Karpas-422 (cell line): ENCODE measurements at regions not wholly inside any gene's neighbourhood (a gene's known extent, or its start where the extent isn't known, plus 50 kb on each side); places are given as distances from the start of the nearest gene placed in this dataset.

Source experiments
- DNase-seq: peaks from one replicate; pipeline ENCODE4 v3.0.0-alpha.2; 2015
- H2AFZ ChIP-seq: fragments of 200-600 bp; sonication (generic); 2 replicates; pipeline ENCODE4 v1.6.1; 2014; ENCODE audit warnings: antibody characterized with exemption, low read length, mixed read lengths
- H3K27ac ChIP-seq: fragments of 200-600 bp; sonication (generic); 2 replicates; pipeline ENCODE4 v1.5.1; 2014; ENCODE audit warnings: mild to moderate bottlenecking, low read length, moderate library complexity
- H3K27me3 ChIP-seq: fragments of 200-600 bp; sonication (generic); 2 replicates; pipeline ENCODE4 v1.6.1; 2014; ENCODE audit warnings: low read length, mixed read lengths
- H3K36me3 ChIP-seq: fragments of 200-600 bp; sonication (generic); 2 replicates; pipeline ENCODE4 v1.6.1; 2014; ENCODE audit warnings: low read length, mixed read lengths; ENCODE audit not compliant: insufficient read depth
- H3K4me1 ChIP-seq: fragments of 200-600 bp; sonication (generic); 2 replicates; pipeline ENCODE4 v1.6.1; 2014; ENCODE audit warnings: mild to moderate bottlenecking, low read length, mixed read lengths
- H3K4me2 ChIP-seq: fragments of 200-600 bp; sonication (generic); 2 replicates; pipeline ENCODE4 v1.6.1; 2014; ENCODE audit warnings: low read length, low read depth, mild to moderate bottlenecking; ENCODE audit not compliant: poor library complexity, severe bottlenecking
- H3K4me3 ChIP-seq: fragments of 200-600 bp; sonication (generic); 2 replicates; pipeline ENCODE4 v1.5.1; 2014; ENCODE audit warnings: mild to moderate bottlenecking, antibody characterized with exemption, low read length, mixed read lengths
- H3K79me2 ChIP-seq: fragments of 200-600 bp; sonication (generic); 2 replicates; pipeline ENCODE4 v1.6.1; 2014; ENCODE audit warnings: mild to moderate bottlenecking, low read length, mixed read lengths
- H3K9ac ChIP-seq: fragments of 200-600 bp; sonication (generic); 2 replicates; pipeline ENCODE4 v1.6.0; 2014; ENCODE audit warnings: low read length
- H3K9me2 ChIP-seq: fragments of 200-600 bp; sonication (generic), shearing (Covaris generic); replicated peaks from 2 replicates; pipeline ENCODE4 v1.6.0; 2014; ENCODE audit warnings: mild to moderate bottlenecking, low read length, moderate library complexity; ENCODE audit not compliant: insufficient read depth
- H3K9me3 ChIP-seq: fragments of 300-700, 200-600 bp; sonication (generic); 2 replicates; pipeline ENCODE4 v1.6.1; 2014; ENCODE audit warnings: low read length, mixed read lengths
- H4K20me1 ChIP-seq: fragments of 200-600 bp; sonication (generic); 2 replicates; pipeline ENCODE4 v1.6.1; 2014; ENCODE audit warnings: mild to moderate bottlenecking, antibody characterized with exemption, low read length, low read depth; ENCODE audit not compliant: insufficient read depth

GRCh38 chr2:471560-471959, 183.7 kb upstream of the ALKAL2 start:
- Histone ChIP-seq H4K20me1 (no peaks in the 10 kb centered on the region), H3K4me1 (no peaks in the 10 kb centered on the region), H3K4me2 (no peak overlapping the region), H2AFZ (no peak overlapping the region), H3K79me2 (no peaks in the 10 kb centered on the region), H3K9ac (no peak overlapping the region), H3K27ac (no peak overlapping the region), H3K9me3 (peaks cover 5% of the 10 kb centered on the region; the same call in 1 of the 2 replicates), H3K4me3 (no peak overlapping the region), H3K36me3 (no peaks in the 10 kb centered on the region), H3K9me2 (no peaks in the 10 kb centered on the region), H3K27me3 (no peaks in the 10 kb centered on the region)
- DNase-seq = no peak

- H4K20me1 ChIP-seq = no peaks in the 10 kb centered on the region
- H3K4me1 ChIP-seq = peaks cover 13% of the 10 kb centered on the region
- no peaks in the 10 kb centered on the region for H3K9me2 ChIP-seq
- H3K4me2 ChIP-seq = no peak overlapping the region
- H2AFZ ChIP-seq = no peak overlapping the region
- DNase-seq = no peak
- H3K9me3 ChIP-seq = peaks cover 5% of the 10 kb centered on the region; the same call in 1 of the 2 replicates
- no peaks in the 10 kb centered on the region for H3K36me3 ChIP-seq
- H3K9ac ChIP-seq = no peak overlapping the region
- no peak overlapping the region for H3K27ac ChIP-seq
- no peak overlapping the region for H3K4me3 ChIP-seq
- no peaks in the 10 kb centered on the region for H3K79me2 ChIP-seq
- no peaks in the 10 kb centered on the region for H3K27me3 ChIP-seq
These were observed 181.6 kb upstream of the ALKAL2 start for GRCh38 chr2:469514-469913.

DNA sequence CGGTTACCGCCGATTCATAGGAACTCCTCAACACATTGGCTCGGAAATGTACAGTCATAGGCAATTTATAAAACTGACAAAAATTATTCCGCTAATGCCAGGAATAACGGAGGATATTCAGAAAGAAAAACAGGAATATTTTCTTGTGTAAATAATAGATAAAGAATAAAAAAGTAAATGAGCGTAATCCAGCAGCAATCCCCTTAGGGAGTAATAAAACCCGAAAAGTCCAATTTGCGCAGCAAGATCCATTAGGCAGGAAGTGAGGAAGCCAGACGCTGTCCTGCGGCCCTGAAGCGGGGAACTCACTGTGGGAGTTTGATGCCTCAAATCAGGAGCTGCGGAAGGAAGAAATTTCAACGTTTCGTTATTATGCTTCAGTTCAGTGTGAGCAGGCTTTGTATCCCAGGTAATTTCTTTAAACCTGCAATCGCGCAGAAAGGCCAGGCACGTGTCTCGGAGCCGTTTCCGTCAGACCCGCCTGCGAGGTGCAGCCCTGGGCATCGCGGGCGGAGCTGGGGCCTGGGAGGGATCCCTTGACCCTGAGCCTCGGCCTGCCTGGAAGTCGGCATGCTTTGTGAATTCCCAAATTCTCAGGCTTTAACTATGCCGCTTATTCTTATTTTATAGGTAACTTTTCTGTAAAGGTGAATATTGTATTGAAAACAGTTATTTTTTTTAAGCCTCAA, 180.9 kb upstream of the ALKAL2 start:
- Histone ChIP-seq H3K79me2 (no peaks in the 10 kb centered on the region), H3K27ac (no peak overlapping the region), H3K9me2 (no peaks in the 10 kb centered on the region), H4K20me1 (no peaks in the 10 kb centered on the region), H3K36me3 (no peaks in the 10 kb centered on the region), H3K9me3 (peaks cover 5% of the 10 kb centered on the region; the same call in 1 of the 2 replicates), H3K4me1 (peaks cover 14% of the 10 kb centered on the region), H3K9ac (no peak overlapping the region), H3K4me2 (no peak overlapping the region), H3K27me3 (no peaks in the 10 kb centered on the region), H2AFZ (no peak overlapping the region), H3K4me3 (no peak overlapping the region)
- no peak for DNase-seq

DNA sequence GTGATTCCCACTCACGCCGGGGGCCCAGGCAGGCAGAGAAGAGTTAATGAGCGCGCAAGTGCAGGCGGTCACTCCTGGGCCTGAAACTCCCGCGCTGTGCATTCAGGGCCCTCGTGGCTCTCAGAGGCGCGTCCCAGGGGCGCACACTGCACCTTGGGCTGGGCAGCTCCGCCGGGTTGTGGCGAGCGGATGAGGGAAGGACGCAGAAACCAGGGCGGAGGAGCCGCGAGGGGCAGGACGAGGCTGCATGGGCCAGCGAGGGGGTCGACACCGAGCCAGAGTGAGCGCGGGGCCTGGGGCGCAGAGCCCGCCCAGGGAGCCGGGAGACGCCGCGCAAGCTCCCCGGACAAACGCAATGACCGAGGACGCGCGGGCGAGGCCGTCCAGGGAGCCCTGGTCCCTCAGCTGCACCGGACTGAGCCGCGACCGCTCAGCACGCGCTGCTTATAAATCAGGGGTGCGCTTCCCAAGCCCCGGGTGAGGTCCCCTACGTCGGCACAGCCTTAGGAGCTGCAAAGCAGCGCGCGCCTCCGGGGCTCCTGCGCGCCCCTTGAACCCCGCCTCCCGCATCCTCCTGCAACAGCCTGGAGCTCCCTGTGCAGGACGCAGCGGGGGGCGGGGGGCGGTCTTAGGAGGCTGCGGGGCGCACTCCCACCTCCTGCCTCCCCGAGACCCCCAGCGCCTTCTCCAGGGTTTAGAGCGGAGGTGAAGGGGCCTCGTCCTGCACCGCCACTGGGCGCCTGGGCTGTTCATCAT, 180.2 kb upstream of the ALKAL2 start:
- H3K79me2 ChIP-seq = no peaks in the 10 kb centered on the region
- H3K4me1 ChIP-seq = peaks cover 14% of the 10 kb centered on the region
- no peaks in the 10 kb centered on the region for H3K36me3 ChIP-seq
- H3K27me3 ChIP-seq = no peaks in the 10 kb centered on the region
- H3K9ac ChIP-seq = no peak overlapping the region
- no peak for DNase-seq
- no peak overlapping the region for H3K27ac ChIP-seq
- H3K9me2 ChIP-seq = no peaks in the 10 kb centered on the region
- H4K20me1 ChIP-seq = no peaks in the 10 kb centered on the region
- no peak overlapping the region for H3K4me2 ChIP-seq
- H3K9me3 ChIP-seq = peaks cover 2% of the 10 kb centered on the region; the same call in 1 of the 2 replicates
- H3K4me3 ChIP-seq = no peak overlapping the region
- H2AFZ ChIP-seq = no peak overlapping the region

DNA sequence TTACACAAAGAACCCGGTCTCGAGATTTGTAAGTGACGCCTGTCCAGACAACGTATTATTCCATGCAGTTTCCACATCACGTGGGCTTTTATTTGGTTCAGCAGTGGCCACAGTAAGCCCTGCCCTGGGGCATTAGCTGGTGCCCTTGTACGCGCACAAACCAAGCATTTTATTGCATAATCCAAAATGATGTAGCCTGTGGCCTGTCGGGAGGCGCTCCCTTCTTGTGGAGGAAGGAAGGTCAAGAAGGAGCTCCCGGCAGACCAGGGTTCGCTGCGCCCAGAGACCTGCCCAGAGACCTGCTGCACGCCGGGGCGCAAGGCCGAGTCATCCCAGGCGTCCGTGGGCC, 179.6 kb upstream of the ALKAL2 start:
- H3K4me1 ChIP-seq = peaks cover 14% of the 10 kb centered on the region
- no peaks in the 10 kb centered on the region for H3K9me3 ChIP-seq
- no peaks in the 10 kb centered on the region for H3K79me2 ChIP-seq
- no peak overlapping the region for H3K4me2 ChIP-seq
- H3K4me3 ChIP-seq = no peak overlapping the region
- H2AFZ ChIP-seq = no peak overlapping the region
- H3K9ac ChIP-seq = no peak overlapping the region
- no peaks in the 10 kb centered on the region for H3K9me2 ChIP-seq
- no peaks in the 10 kb centered on the region for H4K20me1 ChIP-seq
- H3K36me3 ChIP-seq = no peaks in the 10 kb centered on the region
- no peak for DNase-seq
- no peaks in the 10 kb centered on the region for H3K27me3 ChIP-seq
- H3K27ac ChIP-seq = no peak overlapping the region

- Histone ChIP-seq H3K27ac (no peak overlapping the region), H2AFZ (no peak overlapping the region), H3K4me1 (peaks cover 14% of the 10 kb centered on the region), H3K9me3 (no peaks in the 10 kb centered on the region), H4K20me1 (no peaks in the 10 kb centered on the region), H3K36me3 (no peaks in the 10 kb centered on the region), H3K9ac (no peak overlapping the region), H3K27me3 (no peaks in the 10 kb centered on the region), H3K4me3 (no peak overlapping the region), H3K4me2 (no peak overlapping the region), H3K9me2 (no peaks in the 10 kb centered on the region), H3K79me2 (no peaks in the 10 kb centered on the region)
- no peak for DNase-seq
These were observed 179.2 kb upstream of the ALKAL2 start for GRCh38 chr2:467101-467500.

DNA sequence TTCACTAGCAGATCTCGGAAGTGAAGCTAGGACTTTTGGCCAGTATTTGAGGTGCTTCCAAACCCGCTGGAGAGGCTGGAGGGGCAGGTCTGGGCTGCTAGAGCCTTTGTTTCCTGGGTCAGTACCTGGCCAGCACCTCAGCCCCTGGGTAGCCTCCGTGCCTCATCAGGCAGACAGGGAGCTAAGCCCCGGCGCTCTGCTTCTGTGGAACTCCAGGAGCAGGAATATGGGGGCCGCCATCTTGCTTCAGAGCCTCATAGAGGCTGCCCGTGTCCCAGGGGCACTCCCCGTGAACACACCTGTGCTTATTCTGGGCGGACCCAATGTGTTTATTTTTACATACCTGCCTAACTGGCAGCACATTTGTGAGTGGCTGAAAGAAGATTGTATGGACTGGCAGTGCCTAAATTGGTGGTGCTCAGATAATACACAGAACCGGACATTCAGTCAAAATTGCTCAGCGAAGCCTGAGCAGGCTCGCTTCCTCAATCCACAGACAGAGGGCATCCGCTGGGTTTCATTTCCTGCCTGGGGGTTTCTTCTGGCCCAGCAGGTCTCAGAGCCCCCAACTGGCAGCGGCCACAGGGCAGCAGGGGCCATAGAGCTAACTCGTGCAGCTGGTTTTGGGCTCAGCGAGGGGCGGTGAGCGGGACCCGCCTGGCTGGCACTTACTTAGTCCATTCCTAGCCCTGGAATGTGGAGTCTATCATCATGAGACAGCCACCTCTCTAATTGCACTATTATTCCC, 176.8 kb upstream of the ALKAL2 start:
- Histone ChIP-seq H3K4me3 (peak overlapping the region; percentile 49; the same call in 1 of the 2 replicates), H3K27me3 (no peaks in the 10 kb centered on the region), H3K9me2 (no peaks in the 10 kb centered on the region), H3K9ac (peak overlapping the region; percentile 49), H3K36me3 (no peaks in the 10 kb centered on the region), H3K27ac (no peak overlapping the region), H4K20me1 (no peaks in the 10 kb centered on the region), H2AFZ (peak overlapping the region; percentile 84), H3K4me1 (peaks cover 14% of the 10 kb centered on the region), H3K4me2 (peak overlapping the region; percentile 56), H3K79me2 (no peaks in the 10 kb centered on the region), H3K9me3 (no peaks in the 10 kb centered on the region)
- DNase-seq = peak; percentile 81

DNA sequence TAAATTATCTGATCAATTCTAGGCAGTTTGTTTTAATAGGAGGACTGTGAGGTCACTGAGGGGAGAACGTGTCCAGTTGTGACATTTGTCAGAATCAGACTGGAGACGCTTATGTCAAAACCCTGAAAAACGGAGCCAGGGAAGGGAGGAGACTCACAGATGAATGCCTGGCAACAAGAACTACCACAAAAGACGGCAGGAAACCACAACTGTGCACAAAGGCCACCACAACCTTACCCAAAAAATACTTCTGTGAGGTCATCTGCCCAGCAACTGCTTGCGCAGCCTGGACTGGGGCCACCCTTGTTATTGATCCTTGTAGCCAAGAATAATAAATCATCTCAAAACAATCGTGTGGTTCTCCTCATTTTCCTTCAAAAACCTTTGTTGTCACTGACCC, 173.0 kb upstream of the ALKAL2 start:
- Histone ChIP-seq H3K4me3 (no peak overlapping the region), H2AFZ (no peak overlapping the region), H3K4me2 (no peak overlapping the region)

More for the DNA sequence above, 173.0 kb upstream of the ALKAL2 start:
- Histone ChIP-seq H3K36me3 (no peaks in the 10 kb centered on the region), H3K79me2 (no peaks in the 10 kb centered on the region), H4K20me1 (no peaks in the 10 kb centered on the region), H3K4me1 (peaks cover 14% of the 10 kb centered on the region), H3K27me3 (no peaks in the 10 kb centered on the region), H3K9me2 (no peaks in the 10 kb centered on the region), H3K9me3 (no peaks in the 10 kb centered on the region), H3K27ac (no peak overlapping the region), H3K9ac (no peak overlapping the region)
- no peak for DNase-seq
